NB4 (cell line): ENCODE measurements at regions not wholly inside any gene's neighbourhood (a gene's known extent, or its start where the extent isn't known, plus 50 kb on each side); places are given as distances from the start of the nearest gene placed in this dataset.

ENCODE experiments used
- DNase-seq: peaks from one replicate; pipeline ENCODE4 v3.0.0; 2010; ENCODE audit warnings: low read depth
- H3K4me3 ChIP-seq: one replicate; pipeline ENCODE4 v1.5.1; 2011; ENCODE audit warnings: mild to moderate bottlenecking, low read depth, low read length, moderate library complexity
- CTCF ChIP-seq: IDR thresholded peaks from one replicate; pipeline ENCODE4 v1.5.1; 2012; ENCODE audit warnings: low read depth, low read length
- MAX ChIP-seq: IDR thresholded peaks from 2 replicates; pipeline ENCODE4 v1.6.1; 2011; ENCODE audit warnings: low read depth, low read length
- MYC ChIP-seq: IDR thresholded peaks from 2 replicates; pipeline ENCODE4 v1.6.1; 2011; ENCODE audit warnings: low read depth, low read length
- POLR2A ChIP-seq: IDR thresholded peaks from 2 replicates; pipeline ENCODE4 v1.6.1; 2011; ENCODE audit warnings: mild to moderate bottlenecking; ENCODE audit not compliant: insufficient read length; ENCODE audit errors: extremely low read depth

GRCh38 chr17:68718926-68719325 is 117.8 kb upstream of the FAM20A start:
- no peak for DNase-seq
- H3K4me3 ChIP-seq, result no peak overlapping the region
- TF ChIP-seq POLR2A (no peak), MAX (no peak), MYC (no peak), CTCF (no peak)

- no peak overlapping the region for H3K4me3 ChIP-seq
- DNase-seq, result no peak
- TF ChIP-seq MAX (no peak), POLR2A (no peak), CTCF (no peak), MYC (no peak)
Observed at GRCh38 chr17:68718465-68718864, 117.3 kb upstream of the FAM20A start.

- no peak overlapping the region for H3K4me3 ChIP-seq
- TF ChIP-seq CTCF (no peak), MAX (no peak), POLR2A (no peak), MYC (no peak)
- no peak for DNase-seq
Observed at GRCh38 chr17:68714676-68715075, 113.5 kb upstream of the FAM20A start.

GRCh38 chr17:68711858-68712257 is 110.7 kb upstream of the FAM20A start:
- DNase-seq, result no peak
- no peak overlapping the region for H3K4me3 ChIP-seq
- TF ChIP-seq MYC (no peak), POLR2A (no peak), CTCF (no peak), MAX (no peak)

- DNase-seq, result no peak
- no peak overlapping the region for H3K4me3 ChIP-seq
- TF ChIP-seq POLR2A (no peak), CTCF (no peak), MAX (no peak), MYC (no peak)
Observed at GRCh38 chr17:68710976-68711375, 109.8 kb upstream of the FAM20A start.

- no peak for DNase-seq
- no peak for TF ChIP-seq MAX
- TF ChIP-seq POLR2A, result no peak
- no peak overlapping the region for H3K4me3 ChIP-seq
Observed at GRCh38 chr17:68710035-68710780, 109.0 kb upstream of the FAM20A start.
